ENCODE measurements at regions not wholly inside any gene's neighbourhood (a gene's known extent, or its start where the extent isn't known, plus 50 kb on each side); places are given as distances from the start of the nearest gene placed in this dataset.

DNA sequence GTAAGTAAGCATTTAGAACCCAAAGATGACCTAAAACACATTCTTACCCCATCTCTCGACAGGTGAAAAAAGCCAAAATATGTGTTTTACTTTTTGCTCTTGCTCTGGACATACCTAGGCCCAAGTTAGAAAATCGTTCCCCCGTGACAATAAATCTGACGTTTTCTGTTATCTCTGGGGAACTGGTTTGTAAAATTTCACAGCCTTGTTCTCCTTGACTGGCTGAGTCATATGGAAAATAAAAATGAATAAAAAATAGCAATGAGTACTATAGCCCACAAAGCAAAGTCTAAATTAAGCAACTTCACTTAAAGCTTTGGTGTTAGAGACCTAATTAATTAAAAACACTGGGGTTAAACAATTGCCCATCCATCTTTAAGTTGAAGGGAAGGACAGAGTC lies 286.9 kb upstream of the CLINT1 start:
- DNase-seq: no peak

DNA sequence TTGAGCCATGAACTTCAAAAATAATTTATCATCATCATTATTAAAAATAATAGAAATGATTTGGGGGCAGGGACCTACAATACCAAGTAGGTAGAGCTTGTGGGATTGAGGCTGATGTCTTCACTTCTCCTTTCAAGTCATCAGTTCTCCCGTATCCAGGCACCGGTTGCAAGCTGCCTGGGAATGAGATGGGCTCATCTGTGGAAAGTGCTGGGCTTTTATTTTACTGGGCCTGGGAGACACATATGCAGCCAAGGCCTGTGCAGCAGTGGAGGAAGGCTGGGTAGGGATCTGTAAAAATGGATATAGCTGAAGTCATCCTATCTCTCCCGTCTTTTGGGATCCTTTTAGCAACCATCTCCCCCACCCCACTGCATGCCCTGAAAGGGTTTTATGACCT lies 284.1 kb upstream of the CLINT1 start:
- no peak for DNase-seq

DNA sequence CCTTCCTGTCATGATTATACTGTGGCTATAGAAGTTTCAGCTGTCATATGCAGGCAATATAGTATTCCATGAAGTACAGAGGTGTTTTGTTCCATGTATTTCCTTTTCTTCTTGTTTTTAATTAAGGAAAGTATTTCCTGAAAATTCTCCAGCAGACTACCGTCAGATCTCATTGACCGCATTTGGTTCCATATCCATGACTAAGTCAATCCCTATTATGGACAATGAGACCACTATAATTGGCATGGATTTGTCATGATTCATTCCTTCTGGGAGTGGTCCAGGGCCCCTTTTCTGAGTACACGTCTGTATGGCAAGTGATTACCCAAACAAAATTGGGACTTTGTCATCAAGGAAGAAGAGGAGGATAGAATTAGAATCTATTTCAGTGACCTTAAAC lies 283.2 kb upstream of the CLINT1 start:
- DNase-seq: no peak

DNA sequence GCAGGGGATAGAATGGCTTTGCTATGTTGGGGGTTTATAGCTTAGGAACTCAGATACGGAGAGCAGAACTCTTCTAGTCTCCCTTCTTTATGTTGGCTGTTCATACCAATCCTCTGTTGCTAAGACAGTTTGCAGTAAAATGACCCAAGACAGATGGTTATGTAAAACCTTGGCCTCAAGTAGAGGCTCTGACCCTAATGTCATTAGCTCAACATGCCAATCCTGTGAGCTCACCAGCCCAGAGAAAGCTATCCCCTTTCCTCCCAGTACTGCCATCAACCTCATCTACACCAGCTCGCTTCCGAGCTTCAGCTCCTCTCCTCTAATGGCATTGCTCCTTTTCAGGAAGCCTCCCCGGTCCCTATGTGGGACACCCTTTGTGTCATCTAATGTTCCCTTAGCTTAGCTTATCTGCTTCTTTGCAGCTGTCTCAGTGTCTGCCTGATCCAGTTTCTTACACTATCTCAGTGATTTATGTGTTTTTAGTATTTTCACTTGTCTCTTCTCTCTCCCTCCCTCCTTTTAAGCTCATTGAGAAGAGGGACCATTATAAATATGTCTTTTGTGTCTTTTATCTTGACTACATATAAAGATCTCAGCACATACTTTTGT lies 281.3 kb upstream of the CLINT1 start:
- peak; percentile 9 for DNase-seq

DNA sequence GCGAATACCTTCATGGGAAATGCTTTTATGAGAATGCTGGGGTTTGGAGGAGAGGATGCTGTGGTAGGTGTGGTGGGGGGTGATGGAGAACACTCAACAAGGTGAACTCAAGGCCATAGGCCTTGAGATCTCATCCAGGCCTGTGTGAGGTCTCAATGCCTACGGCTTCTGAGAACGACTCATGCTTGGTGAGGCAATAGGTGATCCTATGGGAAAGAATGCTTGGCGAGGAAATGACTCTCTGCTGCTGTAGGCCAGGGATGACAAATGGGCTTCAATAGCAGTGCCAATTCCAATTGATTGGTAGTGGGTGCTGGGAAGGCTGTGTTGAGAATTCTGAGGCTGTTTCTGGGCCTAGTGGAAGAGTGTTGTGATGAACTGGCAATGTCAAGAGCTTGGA lies 280.2 kb upstream of the CLINT1 start:
- peak; percentile 53 for DNase-seq

DNA sequence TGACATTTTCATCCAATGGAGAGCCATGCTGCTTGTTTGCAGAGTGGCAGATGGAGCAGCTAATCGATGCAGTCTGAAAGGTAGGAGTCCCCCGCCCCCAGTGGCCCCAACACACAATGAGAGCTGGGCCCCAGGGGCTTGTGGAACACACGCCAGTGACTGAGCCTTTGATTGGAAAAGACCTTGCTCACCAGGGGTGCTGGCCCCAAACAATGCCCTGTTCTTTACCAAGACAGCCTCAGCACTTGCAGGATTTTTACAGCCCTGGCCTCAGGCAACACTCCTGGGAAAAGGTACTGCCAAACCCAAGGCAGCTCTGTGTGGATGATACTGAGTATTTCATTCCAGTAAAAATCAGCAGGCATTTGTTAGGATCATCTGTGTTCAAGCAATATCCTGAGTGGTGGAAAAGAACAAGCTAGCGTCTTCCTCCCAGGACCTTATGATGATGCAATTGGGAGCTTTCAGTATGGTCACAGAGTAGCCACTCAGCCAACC lies 276.8 kb upstream of the CLINT1 start:
- no peak for DNase-seq

DNA sequence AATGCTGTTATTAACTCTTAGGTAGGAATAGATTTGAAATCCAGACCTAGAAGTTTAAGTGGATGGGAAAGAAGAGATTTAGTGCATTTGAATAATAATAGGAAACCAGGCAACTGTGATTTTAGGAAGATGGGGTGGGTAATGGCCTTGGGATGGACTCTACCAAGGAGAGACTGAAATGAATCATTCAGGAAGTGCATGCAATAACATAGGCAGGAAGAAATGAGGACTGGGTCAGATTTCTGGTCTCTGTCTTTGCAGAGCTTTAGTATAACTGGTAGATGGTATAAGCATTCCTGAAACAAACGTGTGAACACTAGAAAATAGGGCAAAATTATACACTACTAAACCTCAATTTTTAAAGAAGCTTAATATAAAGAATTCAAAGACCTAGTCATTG lies 274.4 kb upstream of the CLINT1 start:
- DNase-seq: no peak

DNA sequence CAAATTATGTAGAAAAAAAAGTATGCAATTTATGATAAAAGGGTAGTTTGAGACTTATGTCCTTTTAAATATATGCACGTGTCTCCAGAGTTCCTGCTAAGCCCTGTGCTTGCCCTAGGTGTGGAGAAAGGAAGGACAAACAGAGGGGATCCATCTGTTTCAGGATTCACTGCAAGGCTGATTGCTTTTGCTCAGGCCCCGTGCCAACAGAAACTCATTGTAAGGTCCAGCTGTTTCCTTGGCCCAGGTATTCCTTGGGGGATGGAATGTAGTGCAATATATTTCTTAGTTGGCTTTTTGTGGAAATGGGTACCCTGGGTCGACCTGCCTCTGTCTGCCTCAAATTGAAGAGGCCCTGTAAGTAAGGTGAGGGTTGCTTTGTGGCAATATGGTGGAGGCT lies 268.6 kb upstream of the CLINT1 start:
- no peak for DNase-seq

DNA sequence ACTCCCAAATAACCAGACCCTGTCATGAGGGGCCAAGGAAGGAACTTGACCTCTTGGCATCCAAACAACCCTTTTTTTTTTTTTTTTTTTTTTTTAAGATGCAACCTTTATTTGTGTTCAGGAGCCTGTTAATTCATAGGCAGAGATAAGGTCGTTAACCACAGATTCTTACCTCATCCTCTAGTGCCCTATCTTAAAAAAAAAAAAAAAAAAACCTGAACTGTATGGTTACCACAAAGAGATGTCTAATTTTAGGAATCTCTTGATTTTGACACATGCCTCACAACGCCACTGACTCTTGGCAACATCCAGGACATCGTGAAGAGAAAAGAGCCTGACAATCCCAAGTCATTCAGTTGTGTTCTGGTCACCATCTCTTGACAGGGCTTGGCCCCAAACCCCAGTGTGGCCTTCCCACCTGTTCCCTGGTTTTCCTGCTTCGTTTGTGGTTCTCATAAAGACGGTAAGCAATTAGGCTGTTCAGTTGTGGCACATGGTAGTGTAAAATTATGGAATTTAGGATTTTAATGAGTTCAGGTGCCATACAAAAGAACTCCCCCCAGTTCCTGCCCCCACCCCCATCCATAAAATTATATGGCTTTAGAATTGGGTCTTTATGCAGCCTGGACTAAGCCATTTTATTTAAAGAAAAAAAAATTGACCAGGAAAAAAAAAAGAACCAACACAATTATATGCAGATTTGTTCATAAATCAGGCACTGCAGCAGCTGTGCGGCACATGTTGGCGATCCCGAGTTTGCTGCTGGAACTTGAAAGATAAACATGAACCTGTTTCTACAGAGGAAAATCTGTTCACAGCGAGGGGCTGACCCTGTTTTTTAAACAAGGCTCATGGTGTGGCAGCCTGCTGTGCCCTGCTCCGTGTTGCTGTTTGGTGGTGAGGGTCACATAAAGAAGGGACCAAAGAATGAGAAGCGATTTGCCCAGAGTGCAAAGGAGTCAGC lies 267.8 kb upstream of the CLINT1 start:
- no peak for DNase-seq

DNA sequence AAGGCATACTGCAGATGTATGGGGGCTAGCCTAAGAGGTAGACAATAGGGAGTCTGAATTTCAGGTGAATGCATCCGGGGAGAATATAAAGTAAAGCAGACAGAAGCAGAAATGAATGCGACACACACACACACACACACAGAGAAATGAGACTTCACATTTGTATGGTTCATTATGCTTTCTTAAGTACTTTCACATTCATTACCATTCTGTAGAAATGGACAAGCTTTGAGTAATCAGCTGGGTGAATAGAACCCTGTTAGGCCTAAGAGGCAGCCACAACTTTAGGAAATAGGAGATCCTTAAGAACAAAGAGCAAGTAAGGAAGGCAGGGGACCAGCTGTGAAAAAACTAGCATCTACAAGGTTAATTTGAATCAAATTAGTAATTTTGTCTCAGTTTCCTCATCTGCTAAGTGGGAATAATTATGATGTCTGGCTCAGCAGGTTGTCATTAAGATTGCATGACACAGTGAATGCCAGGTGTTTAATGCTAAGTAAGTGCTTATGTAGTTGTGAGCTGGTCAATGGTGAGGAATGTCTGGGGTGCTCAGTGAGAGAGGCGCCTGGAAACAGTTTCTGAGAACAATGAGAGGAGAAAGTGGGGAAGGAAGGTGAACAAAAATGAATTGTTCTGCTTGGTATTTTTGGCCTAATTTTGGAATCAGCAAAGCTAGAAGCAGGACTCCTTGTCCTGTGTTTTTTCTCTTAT lies 265.8 kb upstream of the CLINT1 start:
- DNase-seq: no peak

DNA sequence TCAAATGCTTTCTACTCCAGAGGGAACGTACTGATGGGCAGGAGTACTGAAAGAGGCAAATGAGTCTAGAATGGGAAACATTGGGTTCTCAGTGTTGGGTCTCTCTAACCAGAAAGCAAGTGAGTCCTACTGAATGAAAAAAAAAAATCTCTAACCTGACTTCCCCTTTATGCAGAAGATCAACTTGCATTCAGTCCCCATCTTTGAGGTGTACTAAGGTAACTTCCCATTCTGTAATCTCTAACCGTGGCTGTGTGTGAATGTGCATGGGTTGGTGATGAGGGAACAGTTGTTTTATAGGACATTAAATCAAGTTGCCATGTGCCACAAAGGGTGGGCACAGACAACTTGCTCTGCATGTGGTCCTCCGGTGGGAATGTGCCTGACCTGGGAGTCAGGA lies 264.6 kb upstream of the CLINT1 start:
- no peak for DNase-seq

DNA sequence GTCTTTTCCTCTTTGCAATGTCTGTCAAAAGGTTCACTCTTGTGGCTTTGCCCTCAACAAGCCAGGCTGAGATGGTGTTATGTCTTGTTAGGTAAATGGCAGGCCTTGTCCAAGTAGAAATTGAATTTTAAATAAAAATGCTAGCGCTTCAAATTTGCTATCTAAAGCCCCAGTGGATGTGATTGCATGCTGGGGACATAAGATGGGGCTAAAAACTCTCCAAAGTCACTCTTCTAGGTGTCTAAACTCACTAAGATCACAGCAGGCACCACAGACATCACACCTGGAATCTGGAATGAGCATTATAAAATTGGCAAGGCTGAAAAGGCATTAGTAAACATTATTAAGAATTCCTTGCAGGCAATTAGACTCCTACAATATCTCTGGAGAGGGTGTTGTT lies 262.7 kb upstream of the CLINT1 start:
- DNase-seq: no peak

DNA sequence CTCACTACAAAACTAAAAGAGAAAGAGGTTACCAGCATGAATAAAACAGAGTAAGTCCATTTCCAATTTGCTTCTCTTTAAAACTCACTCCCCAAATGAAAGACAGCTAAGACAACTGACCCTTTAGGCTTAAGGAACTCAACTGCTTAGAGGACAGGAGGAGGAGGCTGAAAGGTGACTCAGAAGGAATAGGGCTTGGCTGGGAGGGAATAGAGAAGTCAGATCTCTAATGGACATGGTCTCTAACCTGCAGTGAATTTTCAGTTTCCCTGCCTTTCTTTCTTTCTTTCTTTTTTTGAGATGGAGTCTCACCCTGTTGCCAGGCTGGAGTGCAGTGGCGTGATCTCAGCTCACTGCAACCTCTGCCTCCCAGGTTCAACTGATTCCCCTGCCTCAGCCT lies 261.8 kb upstream of the CLINT1 start:
- no peak for DNase-seq

DNA sequence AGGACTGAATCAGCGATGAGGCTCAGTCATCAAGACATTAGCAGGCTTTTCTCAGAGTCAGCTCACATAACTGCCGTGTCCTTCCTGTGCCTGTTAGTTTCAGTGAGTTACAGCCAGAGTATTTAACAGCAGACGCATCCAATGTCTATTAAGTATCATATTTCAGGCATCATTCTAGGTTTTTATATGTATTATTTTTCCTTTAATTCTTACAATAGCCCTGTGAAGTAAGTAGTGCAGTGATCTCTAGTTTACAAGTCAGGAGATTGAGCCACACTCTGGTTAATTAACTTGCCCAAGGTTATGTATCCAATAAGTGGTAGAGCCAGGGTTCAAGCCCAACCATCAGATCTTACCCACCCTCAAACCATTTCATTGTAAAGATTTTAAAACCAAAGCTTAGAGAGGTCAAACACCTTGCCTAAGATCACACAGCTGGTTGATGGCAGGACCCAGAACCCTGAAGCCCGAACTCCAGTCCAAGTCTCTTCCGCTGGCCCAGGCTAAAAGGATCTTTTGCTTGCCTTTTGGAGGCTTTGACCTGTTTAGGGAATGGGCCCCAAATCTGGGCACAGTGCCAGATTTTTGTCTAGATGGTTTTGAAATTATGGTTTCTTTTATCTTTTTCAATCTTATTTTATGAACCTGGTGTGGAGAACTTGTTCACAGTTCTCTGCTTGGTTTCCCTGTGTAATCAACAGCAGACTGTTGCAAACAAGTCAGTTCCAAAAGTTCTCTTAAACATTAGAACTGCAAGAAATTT lies 261.2 kb upstream of the CLINT1 start:
- no peak for DNase-seq

DNA sequence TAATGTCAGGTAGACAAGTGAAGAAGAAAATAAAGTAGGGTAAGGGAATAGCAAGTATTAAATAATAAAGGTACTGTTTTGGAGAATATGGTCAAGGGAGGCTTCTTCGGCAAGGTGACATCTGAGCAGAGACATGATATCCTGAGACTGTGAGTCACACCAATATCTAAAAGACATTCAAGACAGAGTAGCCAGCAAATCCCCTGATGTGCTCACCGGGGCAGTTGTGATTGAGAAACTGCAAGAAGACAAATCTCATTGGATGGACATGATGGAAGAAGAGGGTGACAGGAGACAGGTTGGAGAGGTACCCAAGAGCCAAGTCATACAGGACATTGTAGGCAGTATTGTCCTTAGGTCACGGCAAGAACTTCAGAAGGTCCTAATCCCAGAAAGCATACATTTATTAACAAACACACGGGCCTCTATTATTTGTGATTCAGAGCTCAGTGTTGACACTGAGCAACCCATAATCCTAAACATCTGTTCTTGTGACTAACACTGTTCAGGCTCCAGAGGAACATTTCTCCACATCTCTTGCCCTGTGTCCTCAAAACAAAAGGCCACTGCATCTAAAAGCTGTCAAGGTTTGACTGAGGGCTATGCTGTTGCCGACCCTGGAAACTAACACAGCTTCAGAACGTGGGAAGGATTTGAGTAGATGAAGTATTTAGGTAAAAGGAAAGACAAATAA lies 258.7 kb upstream of the CLINT1 start:
- no peak for DNase-seq

DNA sequence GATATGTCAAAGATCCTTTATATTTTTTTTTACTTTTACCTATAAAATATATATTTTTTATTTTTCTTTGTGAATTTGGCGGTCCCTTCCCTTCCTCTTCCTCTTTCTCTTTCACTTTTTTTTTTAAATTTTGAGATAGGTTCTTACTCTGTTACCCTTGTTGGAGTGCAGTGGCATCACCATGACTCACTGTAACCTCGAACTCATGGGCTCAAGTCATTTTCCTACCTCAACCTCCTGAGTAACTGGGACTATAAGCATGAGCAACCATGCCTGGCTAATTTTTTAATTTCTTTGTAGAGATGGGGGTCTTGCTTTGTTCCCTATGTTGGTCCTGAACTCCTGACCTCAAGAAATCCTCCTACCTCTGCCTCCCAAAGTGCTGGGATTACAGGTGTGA lies 258.0 kb upstream of the CLINT1 start:
- DNase-seq: no peak

DNA sequence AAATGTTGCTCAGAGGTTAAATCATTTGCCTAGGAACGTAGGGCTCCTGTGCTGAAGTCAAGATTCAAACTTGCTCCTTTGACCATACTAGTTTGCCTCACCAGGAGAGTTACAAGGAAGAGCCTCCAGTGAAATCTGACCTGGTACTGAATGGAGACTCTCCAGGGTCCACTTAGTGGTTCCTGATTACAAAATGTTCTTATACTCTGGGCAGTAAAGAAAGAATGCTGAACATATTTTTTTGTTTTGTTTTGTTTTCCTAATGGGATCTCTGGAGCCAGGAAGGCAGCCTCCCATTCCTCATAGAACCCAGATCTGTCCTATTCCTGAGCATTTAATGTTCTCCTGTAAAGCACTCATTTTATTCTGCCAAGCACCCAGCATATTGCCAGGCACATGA lies 256.5 kb upstream of the CLINT1 start:
- DNase-seq: no peak

DNA sequence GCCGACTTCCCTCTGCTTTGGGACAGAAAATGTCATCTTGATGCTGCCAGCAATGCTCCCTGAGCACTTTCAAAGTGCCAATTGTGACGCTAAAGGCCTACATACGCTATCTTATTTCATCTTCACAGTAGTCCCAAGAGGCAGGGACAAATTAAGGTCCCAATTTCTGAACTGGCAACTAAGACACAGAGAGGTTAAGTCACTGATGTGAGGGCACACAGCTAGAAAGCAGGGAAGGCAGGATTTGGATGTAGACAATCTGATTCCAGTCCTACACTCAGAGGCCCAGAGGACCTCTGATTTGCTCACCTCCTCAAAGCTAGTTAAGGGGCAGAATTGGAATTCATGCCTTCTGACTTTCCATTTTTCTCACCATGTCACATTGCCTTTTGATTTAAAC lies 249.2 kb upstream of the CLINT1 start:
- no peak for DNase-seq

DNA sequence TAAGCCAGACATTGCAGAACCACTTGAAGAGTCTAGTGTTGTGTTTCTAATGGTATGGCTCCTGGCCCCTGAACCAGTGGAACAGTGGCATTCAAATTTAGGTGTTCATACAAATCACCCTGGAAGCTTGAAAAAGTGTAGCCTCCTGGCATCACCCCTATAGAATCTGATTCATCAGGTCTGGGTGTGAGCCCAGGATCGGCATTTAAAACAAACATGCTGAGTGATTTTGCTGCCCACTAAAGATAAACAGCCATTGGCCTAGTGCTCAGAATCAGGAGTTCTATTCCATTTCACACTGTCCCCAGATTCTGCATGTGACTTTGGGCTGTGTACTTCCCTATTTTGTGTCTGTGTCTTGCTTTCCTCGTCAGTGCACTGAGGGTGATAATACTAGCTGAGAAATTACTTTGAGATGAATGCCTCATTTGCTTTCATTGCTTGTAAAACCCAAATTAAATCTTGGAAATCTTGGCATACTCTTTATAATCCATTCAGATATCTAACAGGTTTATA lies 241.5 kb upstream of the CLINT1 start:
- DNase-seq: no peak

DNA sequence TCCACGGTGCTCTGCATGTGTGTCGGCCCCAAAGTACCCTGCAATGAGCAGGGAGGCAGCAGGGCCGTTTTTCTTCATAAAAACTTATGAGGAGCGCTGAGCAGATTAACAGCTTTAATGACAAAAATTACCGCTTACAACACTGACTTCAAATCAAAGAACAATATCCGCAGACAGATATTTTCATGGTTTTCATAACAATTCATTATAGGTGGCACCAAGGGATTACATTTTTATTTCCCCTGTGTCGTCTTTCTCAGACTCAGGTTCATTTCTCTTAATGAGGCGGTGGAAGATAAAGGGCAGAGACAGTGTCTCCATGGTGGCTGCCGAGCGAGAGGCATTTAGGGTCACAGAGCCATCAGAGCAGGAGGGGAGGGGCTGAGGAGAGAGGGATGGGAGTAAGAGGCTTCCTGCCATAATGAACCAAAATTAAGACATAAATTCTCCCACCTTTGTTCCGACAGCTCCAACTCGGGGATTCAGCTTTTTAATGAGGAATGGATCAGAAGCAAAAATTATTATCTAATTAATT lies 240.7 kb upstream of the CLINT1 start:
- DNase-seq: no peak

DNA sequence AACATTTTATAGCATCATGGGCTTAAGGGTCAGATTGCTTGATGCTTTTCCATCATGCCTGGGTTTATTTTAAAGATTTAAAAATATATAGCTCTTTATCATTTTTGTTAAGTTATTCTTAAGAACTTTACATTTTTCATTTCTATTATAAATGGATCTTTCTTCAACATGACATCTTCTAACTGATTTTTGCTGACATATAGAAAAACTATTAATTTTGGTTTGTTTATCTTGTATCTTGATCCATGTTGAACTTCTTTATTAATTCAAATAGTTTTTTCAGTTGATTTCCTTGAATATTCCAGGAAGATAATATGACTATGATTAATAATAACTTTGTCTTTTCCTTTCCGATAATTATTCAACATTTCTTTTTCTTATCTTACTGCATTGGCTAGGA lies 237.9 kb upstream of the CLINT1 start:
- no peak for DNase-seq

DNA sequence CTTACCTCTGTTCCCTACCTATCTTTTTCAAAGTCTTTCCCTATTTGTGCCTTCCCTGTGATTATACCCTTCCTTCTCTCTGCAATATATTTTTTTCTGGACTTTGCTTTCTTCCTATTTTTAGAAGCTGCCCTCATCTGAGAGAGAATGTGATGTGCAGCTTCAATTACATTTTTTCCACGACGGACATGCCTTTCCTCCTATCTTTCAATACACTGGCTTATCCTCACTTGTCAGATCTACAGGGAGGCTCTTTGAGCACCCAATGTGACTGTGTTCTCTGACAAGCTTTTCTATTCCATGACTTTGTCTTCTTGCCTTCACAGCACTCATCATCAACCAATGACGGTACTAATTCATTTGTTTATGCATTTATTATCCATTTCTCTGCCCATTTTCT lies 227.9 kb upstream of the CLINT1 start:
- DNase-seq: no peak

Measured in NCI-H226 (cell line).